GM19452 (cell line): ENCODE measurements at regions not wholly inside any gene's neighbourhood (a gene's known extent, or its start where the extent isn't known, plus 50 kb on each side); places are given as distances from the start of the nearest gene placed in this dataset.
"Not testable (repeated sequence)": the region's sequence is repeated elsewhere in the genome, so short reads cannot be mapped to it uniquely, and the experiment has no call there.

Experiments
- ATAC-seq: cut with Tn5 transposase; IDR thresholded peaks from one replicate; pipeline ENCODE4 v1.9.1; 2021; ENCODE audit not compliant: unreplicated experiment

GRCh38 chr13:42373048-42373812 is 101.3 kb downstream of the AKAP11 start:
- no peak for ATAC-seq

GRCh38 chr13:42375663-42376062 is 103.7 kb downstream of the AKAP11 start:
- no peak for ATAC-seq

- peak; percentile 82 for ATAC-seq
These were observed 105.9 kb downstream of the AKAP11 start for GRCh38 chr13:42377640-42378382.

- peak; percentile 37 for ATAC-seq
These were observed 106.4 kb downstream of the AKAP11 start for GRCh38 chr13:42378383-42378780.

GRCh38 chr13:42379241-42379640 is 107.3 kb downstream of the AKAP11 start:
- no peak for ATAC-seq

GRCh38 chr13:42380420-42381164 is 108.6 kb downstream of the AKAP11 start:
- peak; percentile 40 for ATAC-seq

- no peak for ATAC-seq
These were observed 109.1 kb downstream of the AKAP11 start for GRCh38 chr13:42381165-42381425.

GRCh38 chr13:42381426-42381825 is 109.5 kb downstream of the AKAP11 start:
- not testable (repeated sequence) for ATAC-seq

GRCh38 chr13:42383025-42383424 is 111.1 kb downstream of the AKAP11 start:
- ATAC-seq = no peak

GRCh38 chr13:42384265-42384664 is 112.3 kb downstream of the AKAP11 start:
- ATAC-seq = no peak

GRCh38 chr13:42388326-42388725 is 116.4 kb downstream of the AKAP11 start:
- no peak for ATAC-seq

GRCh38 chr13:42389041-42389440 is 117.1 kb downstream of the AKAP11 start:
- ATAC-seq = no peak

- no peak for ATAC-seq
These were observed 120.2 kb downstream of the AKAP11 start for GRCh38 chr13:42392180-42392579.

- no peak for ATAC-seq
These were observed 121.0 kb downstream of the AKAP11 start for GRCh38 chr13:42392716-42393572.

GRCh38 chr13:42393573-42394360 is 121.8 kb downstream of the AKAP11 start:
- ATAC-seq = no peak

GRCh38 chr13:42394361-42394708 is 122.4 kb downstream of the AKAP11 start:
- ATAC-seq = no peak

- ATAC-seq = no peak
These were observed 122.7 kb downstream of the AKAP11 start for GRCh38 chr13:42394711-42395085.

GRCh38 chr13:42395086-42395821 is 123.3 kb downstream of the AKAP11 start:
- ATAC-seq = no peak

- ATAC-seq = no peak
These were observed 124.5 kb downstream of the AKAP11 start for GRCh38 chr13:42396501-42396900.
